SK-N-SH (cell line): ENCODE measurements at regions not wholly inside any gene's neighbourhood (a gene's known extent, or its start where the extent isn't known, plus 50 kb on each side); places are given as distances from the start of the nearest gene placed in this dataset.
A peak's percentile ranks its signal among the peaks of the same experiment; 100 is the strongest.
"Not testable (repeated sequence)": the region's sequence is repeated elsewhere in the genome, so short reads cannot be mapped to it uniquely, and the experiment has no call there.

ENCODE experiments used
- CTCF ChIA-PET: fragments of 300-600, 350-600 bp; formaldehyde crosslinking; extraction: SDS; loops from one replicate; lab custom pipeline; 2021; lab: Yijun Ruan, JAX
- POLR2A ChIA-PET: fragments of 350-600 bp; sonication (Branson Sonifier 250); formaldehyde crosslinking; extraction: SDS; loops from one replicate; lab custom pipeline; 2020; ENCODE audit warnings: antibody characterized with exemption, inconsistent platforms; lab: Yijun Ruan, JAX
- DNase-seq: peaks from one replicate; pipeline ENCODE4 v3.0.0; 2012
- H2AFZ ChIP-seq: fragments of 200-600 bp; sonication (generic); 2 replicates; pipeline ENCODE4 v1.8.1; 2016; ENCODE audit warnings: antibody characterized with exemption, mild to moderate bottlenecking, low read depth
- H3F3A ChIP-seq: fragments of 200-600 bp; sonication (generic); replicated peaks from 2 replicates; pipeline ENCODE3; 2016; ENCODE audit warnings: antibody characterized with exemption, mild to moderate bottlenecking; ENCODE audit not compliant: insufficient read depth
- H3K27ac ChIP-seq, 2 experiments: fragments of 200-500 bp in 1 of 2; fragments of 200-600 bp in 1 of 2; sonication (Bioruptor generic) in 1 of 2; sonication (generic), shearing (Covaris generic) in 1 of 2; 2 replicates each; pipeline versions ENCODE4 v1.5.1 to v1.6.1; 2014 to 2016; ENCODE audit warnings: low read depth in 2 of 2, inconsistent platforms in 1 of 2, low read length in 1 of 2, mild to moderate bottlenecking in 1 of 2, mixed read lengths in 1 of 2
- H3K27me3 ChIP-seq: fragments of 200-600 bp; sonication (generic), shearing (Covaris generic); 2 replicates; pipeline ENCODE4 v1.6.1; 2016; ENCODE audit warnings: mixed run types; ENCODE audit not compliant: insufficient read depth
- H3K36me3 ChIP-seq, 2 experiments: fragments of 200-500 bp in 1 of 2; fragments of 200-600 bp in 1 of 2; sonication (Bioruptor generic) in 1 of 2; sonication (generic) in 1 of 2; replicated peaks in 1 of 2; 2 replicates each; pipeline versions ENCODE3 to v1.5.1; 2014 to 2016; ENCODE audit warnings: low read length in 1 of 2, mild to moderate bottlenecking in 1 of 2; ENCODE audit not compliant: insufficient read depth in 2 of 2, control insufficient read depth in 1 of 2
- H3K4me1 ChIP-seq, 2 experiments: fragments of 200-500 bp in 1 of 2; fragments of 200-600 bp in 1 of 2; sonication (Bioruptor generic) in 1 of 2; sonication (generic), shearing (Covaris generic) in 1 of 2; 2 replicates each; pipeline versions ENCODE4 v1.5.1 to v1.6.1; 2014 to 2016; ENCODE audit warnings: low read depth in 1 of 2, low read length in 1 of 2, mixed run types in 1 of 2; ENCODE audit not compliant: insufficient read depth in 2 of 2, control insufficient read depth in 1 of 2
- H3K4me2 ChIP-seq: fragments of 200-600 bp; sonication (generic), shearing (Covaris generic); 2 replicates; pipeline ENCODE4 v1.6.1; 2017; ENCODE audit warnings: mixed run types
- H3K4me3 ChIP-seq, 2 experiments: fragments of 200-500 bp in 1 of 2; fragments of 200-600 bp in 1 of 2; sonication (Bioruptor generic) in 1 of 2; sonication (generic), shearing (Covaris generic) in 1 of 2; 2 replicates each; pipeline versions ENCODE4 v1.5.1 to v1.8.1; 2014 to 2016; ENCODE audit warnings: low read depth in 2 of 2, inconsistent platforms in 1 of 2, low read length in 1 of 2, mild to moderate bottlenecking in 1 of 2, mixed read lengths in 1 of 2, moderate library complexity in 1 of 2
- H3K79me2 ChIP-seq: fragments of 200-600 bp; sonication (generic); 2 replicates; pipeline ENCODE4 v1.8.1; 2017; ENCODE audit warnings: mild to moderate bottlenecking; ENCODE audit not compliant: insufficient read depth
- H3K9ac ChIP-seq: fragments of 200-600 bp; sonication (generic); 2 replicates; pipeline ENCODE4 v1.6.1; 2017; ENCODE audit warnings: mixed run types
- H3K9me2 ChIP-seq: fragments of 200-600 bp; sonication (generic); 2 replicates; pipeline ENCODE4 v1.6.1; 2017; ENCODE audit warnings: mixed run types
- H3K9me3 ChIP-seq: fragments of 200-600 bp; sonication (generic); 2 replicates; pipeline ENCODE4 v1.6.1; 2017; ENCODE audit warnings: mixed run types, mild to moderate bottlenecking, moderate library complexity
- H4K20me1 ChIP-seq: fragments of 200-600 bp; sonication (generic); 2 replicates; pipeline ENCODE4 v1.6.1; 2017; ENCODE audit warnings: mild to moderate bottlenecking, mixed run types; ENCODE audit not compliant: insufficient read depth
- ELF1 ChIP-seq: IDR thresholded peaks from 2 replicates; pipeline ENCODE4 v1.4.0; 2012
- EP300 ChIP-seq, 2 experiments: IDR thresholded peaks; 2 replicates each; pipeline versions ENCODE4 v1.4.0 to v1.6.1; 2012; ENCODE audit warnings: borderline replicate concordance in 1 of 2, low read depth in 1 of 2, low read length in 1 of 2
- FOXJ3 ChIP-seq: sonication (generic); formaldehyde crosslinking; IDR thresholded peaks from 2 replicates; pipeline ENCODE4 v1.5.1; 2020; ENCODE audit warnings: mild to moderate bottlenecking, missing genetic modification reagents
- GABPA ChIP-seq: IDR thresholded peaks from 2 replicates; pipeline ENCODE4 v1.4.0; 2012; ENCODE audit warnings: low read depth, mild to moderate bottlenecking
- GATA2 ChIP-seq: sonication (generic); formaldehyde crosslinking; IDR thresholded peaks from 2 replicates; pipeline ENCODE4 v1.5.0; 2020; ENCODE audit warnings: mild to moderate bottlenecking, missing genetic modification reagents
- MEF2A ChIP-seq: IDR thresholded peaks from 2 replicates; pipeline ENCODE4 v1.4.0; 2012; ENCODE audit warnings: low read depth, borderline replicate concordance
- NFIC ChIP-seq: IDR thresholded peaks from 2 replicates; pipeline ENCODE4 v1.4.0; 2012; ENCODE audit warnings: borderline replicate concordance
- RAD21 ChIP-seq: IDR thresholded peaks from 2 replicates; pipeline ENCODE4 v1.6.1; 2012; ENCODE audit warnings: mild to moderate bottlenecking, low read length
- RFX5 ChIP-seq: IDR thresholded peaks from 2 replicates; pipeline ENCODE4 v1.6.1; 2012; ENCODE audit warnings: mild to moderate bottlenecking, improper control_type of control experiment, low read length
- TAF1 ChIP-seq: IDR thresholded peaks from 2 replicates; pipeline ENCODE4 v1.6.1; 2012; ENCODE audit warnings: low read depth, mild to moderate bottlenecking, low read length, moderate library complexity, borderline replicate concordance
- TCF12 ChIP-seq: IDR thresholded peaks from 2 replicates; pipeline ENCODE4 v1.4.0; 2012
- TEAD4 ChIP-seq: IDR thresholded peaks from 2 replicates; pipeline ENCODE4 v1.4.0; 2012; ENCODE audit warnings: mild to moderate bottlenecking, borderline replicate concordance; ENCODE audit not compliant: insufficient read depth
- ZBTB33 ChIP-seq: IDR thresholded peaks from 2 replicates; pipeline ENCODE4 v1.4.0; 2012; ENCODE audit warnings: low read depth, borderline replicate concordance
- WGBS: methylation state at CpG from one replicate; pipeline ENCODE4 v1.1.6; 2017; ENCODE audit warnings: low lambda C conversion rate; 5-methylcytosine and 5-hydroxymethylcytosine counted together
- TF ChIP-seq, protein P1 (sequence below): IDR thresholded peaks from 2 replicates; pipeline ENCODE4 v1.4.0; 2012; ENCODE audit warnings: low read depth, borderline replicate concordance

DNA sequence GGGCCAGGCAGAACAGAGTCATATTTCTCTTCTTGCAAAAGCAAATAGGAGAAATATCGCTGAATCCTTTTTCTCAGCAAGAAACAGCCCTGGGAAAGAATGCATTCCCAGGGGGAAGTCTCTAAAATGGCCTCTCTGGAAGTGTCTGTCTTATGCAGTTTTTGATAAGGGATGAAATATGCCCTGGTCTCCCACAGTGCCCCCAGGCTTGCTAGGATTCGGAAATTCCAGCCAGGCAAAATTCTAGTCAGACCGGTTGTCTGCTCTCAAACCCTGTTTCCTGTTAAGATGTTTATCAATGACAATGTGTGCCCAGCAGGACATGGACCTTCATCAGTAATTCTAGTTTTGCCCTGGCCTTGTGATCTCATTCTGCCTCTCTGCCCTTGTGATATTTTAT is 448.3 kb upstream of the HTR1E start:
- DNase-seq, H3K4me2 ChIP-seq, H3K27me3 ChIP-seq, H3K9me2 ChIP-seq, H3K4me3 ChIP-seq, H3K27ac ChIP-seq, H3K36me3 ChIP-seq, H3F3A ChIP-seq, H2AFZ ChIP-seq, H4K20me1 ChIP-seq, H3K9ac ChIP-seq, CTCF ChIA-PET, H3K9me3 ChIP-seq, H3K4me1 ChIP-seq, H3K79me2 ChIP-seq, POLR2A ChIA-PET: not testable (repeated sequence)
- 0% methylated on average over 3 of the region's 3 CpGs for WGBS
- peak in 1 of 2 experiments; percentile 31; a peak in 1 of 4 replicates for TF ChIP-seq EP300 (IDR thresholded peaks at IDR 0.05; ENCODE audit: borderline replicate concordance in 1 of 2, low read depth in 1 of 2, low read length in 1 of 2)

DNA sequence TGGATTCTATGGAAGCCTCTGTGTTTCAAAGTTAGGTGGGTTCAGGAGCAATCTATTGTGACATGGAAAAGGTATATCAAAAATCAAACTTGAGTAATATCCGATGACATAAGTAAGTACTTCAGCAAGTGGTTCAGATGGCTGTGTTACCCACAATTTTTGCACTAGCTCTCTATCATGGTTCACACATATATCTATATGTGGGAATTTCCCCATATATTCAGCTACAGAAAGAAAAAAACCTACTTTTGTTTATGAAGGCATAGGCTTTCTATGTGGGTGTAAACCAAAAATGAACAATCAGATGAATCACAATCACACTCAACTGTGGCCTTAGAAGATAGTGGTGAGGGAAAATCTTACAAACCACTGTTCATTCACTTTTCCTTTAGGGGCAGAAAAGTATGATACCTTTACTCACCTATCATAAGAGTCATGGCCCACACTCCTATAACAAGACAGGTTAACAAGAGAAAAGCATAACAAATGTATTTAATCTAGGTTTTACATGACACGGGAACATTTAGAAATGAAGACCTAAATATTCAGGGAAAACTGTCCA is 449.6 kb upstream of the HTR1E start:
- 32% methylated on average over 2 of the region's 2 CpGs for WGBS

GRCh38 chr6:86478316-86478715 is 459.0 kb upstream of the HTR1E start:
- H3K9ac ChIP-seq, H2AFZ ChIP-seq, DNase-seq, H3K4me3 ChIP-seq, H3K9me3 ChIP-seq, H3K4me2 ChIP-seq, H3K27me3 ChIP-seq, CTCF ChIA-PET, H3K36me3 ChIP-seq, H4K20me1 ChIP-seq, POLR2A ChIA-PET, H3K4me1 ChIP-seq, H3K79me2 ChIP-seq, H3K27ac ChIP-seq, H3F3A ChIP-seq, H3K9me2 ChIP-seq: not testable (repeated sequence)
- 35% methylated on average over 10 of the region's 10 CpGs for WGBS

More for the DNA sequence above, 449.6 kb upstream of the HTR1E start:
- ChIA-PET POLR2A (no interaction called here), CTCF (interaction anchor here (1.0 kb wide), 1 partner anchor 45 kb away, joined by 3 read pairs; no protein-coding TSS in a partner anchor)
- Histone ChIP-seq H3K4me1 (no peaks in the 10 kb centered on the region), H3K36me3 (no peaks in the 10 kb centered on the region), H3K27ac (no peak overlapping the region; a peak in 1 of 4 replicates), H3K9me2 (no peaks in the 10 kb centered on the region), H3K4me3 (no peak overlapping the region), H3K79me2 (no peaks in the 10 kb centered on the region), H3K27me3 (no peaks in the 10 kb centered on the region), H2AFZ (no peak overlapping the region), H3K9me3 (no peaks in the 10 kb centered on the region), H3F3A (no peaks in the 10 kb centered on the region), H4K20me1 (no peaks in the 10 kb centered on the region), H3K4me2 (no peak overlapping the region), H3K9ac (no peak overlapping the region)
- no peak for DNase-seq
- TF ChIP-seq GATA2, result no peak
- TF ChIP-seq RAD21, result no peak
- TF ChIP-seq ELF1, result no peak
- no peak for TF ChIP-seq RFX5

GRCh38 chr6:86477500-86478148 is 459.7 kb upstream of the HTR1E start:
- H3K36me3 ChIP-seq, result no peaks in the 10 kb centered on the region
- H3K4me1 ChIP-seq, result peaks cover 0 to 3% of the 10 kb centered on the region in 2 experiments; a peak in 1 of 4 replicates
- ChIA-PET POLR2A (no interaction called here), CTCF (no interaction called here)
- H3K9ac ChIP-seq, result no peak overlapping the region
- no peak overlapping the region for H3K4me2 ChIP-seq
- no peaks in the 10 kb centered on the region for H3K9me2 ChIP-seq
- H4K20me1 ChIP-seq, result no peaks in the 10 kb centered on the region
- no peaks in the 10 kb centered on the region for H3K79me2 ChIP-seq
- H2AFZ ChIP-seq, result no peak overlapping the region
- 37% methylated on average over 8 of the region's 9 CpGs for WGBS
- H3F3A ChIP-seq, result no peaks in the 10 kb centered on the region
- no peak overlapping the region for H3K27ac ChIP-seq
- no peak for DNase-seq
- no peaks in the 10 kb centered on the region for H3K27me3 ChIP-seq
- no peak overlapping the region for H3K4me3 ChIP-seq
- no peaks in the 10 kb centered on the region; the same call in 1 of the 2 replicates for H3K9me3 ChIP-seq
- no peak for TF ChIP-seq TCF12
- no peak for TF ChIP-seq GABPA
- no peak for TF ChIP-seq TEAD4
- no peak for TF ChIP-seq RAD21
- no peak for TF ChIP-seq GATA2
- no peak for TF ChIP-seq FOXJ3 (CRISPR knock-in tag)
- no peak for TF ChIP-seq NFIC
- TF ChIP-seq, protein P1, sequence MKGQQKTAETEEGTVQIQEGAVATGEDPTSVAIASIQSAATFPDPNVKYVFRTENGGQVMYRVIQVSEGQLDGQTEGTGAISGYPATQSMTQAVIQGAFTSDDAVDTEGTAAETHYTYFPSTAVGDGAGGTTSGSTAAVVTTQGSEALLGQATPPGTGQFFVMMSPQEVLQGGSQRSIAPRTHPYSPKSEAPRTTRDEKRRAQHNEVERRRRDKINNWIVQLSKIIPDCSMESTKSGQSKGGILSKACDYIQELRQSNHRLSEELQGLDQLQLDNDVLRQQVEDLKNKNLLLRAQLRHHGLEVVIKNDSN, result no peak
- no peak for TF ChIP-seq ZBTB33
- no peak for TF ChIP-seq MEF2A
- TF ChIP-seq TAF1, result no peak
